Thyroid gland (tissue), 4 donors: ENCODE measurements at regions not wholly inside any gene's neighbourhood (a gene's known extent, or its start where the extent isn't known, plus 50 kb on each side); places are given as distances from the start of the nearest gene placed in this dataset.
"Not testable (repeated sequence)": the region's sequence is repeated elsewhere in the genome, so short reads cannot be mapped to it uniquely, and the experiment has no call there.

Experiments
- CTCF ChIP-seq, 6 experiments: fragments of 200-600 bp in 3 of 6; fragments of 450-650 bp in 3 of 6; sonication (generic) in 3 of 6; IDR thresholded peaks; one replicate each; pipeline ENCODE4 v1.5.1; 2016 to 2019; ENCODE audit warnings: antibody characterized with exemption in 6 of 6, mild to moderate bottlenecking in 2 of 6, inconsistent platforms in 1 of 6, moderate library complexity in 1 of 6
- POLR2A ChIP-seq, 2 donors: fragments of 450-650 bp; IDR thresholded peaks; one replicate each; pipeline ENCODE4 v1.6.1; 2017; ENCODE audit warnings: antibody characterized with exemption in 2 of 2, mild to moderate bottlenecking in 2 of 2, moderate library complexity in 1 of 2

- not testable (repeated sequence) for TF ChIP-seq CTCF, POLR2A (IDR thresholded peaks at IDR 0.05)
Observed at GRCh38 chr3:75572303-75572702, 91.8 kb upstream of the FRG2C start.
